IMR-90 (cell line): ENCODE measurements at regions not wholly inside any gene's neighbourhood (a gene's known extent, or its start where the extent isn't known, plus 50 kb on each side); places are given as distances from the start of the nearest gene placed in this dataset.

Experiments used
- ATAC-seq: fragments of 200-7000 bp; cut with Tn5 transposase; 2 replicates; pipeline ENCODE4 v1.9.1; 2020; ENCODE audit warnings: low read depth, mild to moderate bottlenecking, moderate library complexity
- BruUV-seq: library from RNA; stranded (reverse); fragments of 400-500 nt; replicated peaks from 2 replicates; lab custom pipeline; 2021; lab: Mats Ljungman, UMichigan
- CTCF ChIA-PET: fragments of 300-600 bp; formaldehyde crosslinking; extraction: SDS; loops from one replicate; lab custom pipeline; 2021; ENCODE audit warnings: antibody characterized with exemption; lab: Yijun Ruan, JAX
- POLR2A ChIA-PET: fragments of 300-600 bp; sonication (Branson Sonifier 250); formaldehyde crosslinking; loops from one replicate; lab custom pipeline; 2022; ENCODE audit warnings: antibody characterized with exemption; ENCODE audit not compliant: unreplicated experiment; lab: Charles Lee
- DNase-seq: peaks from one replicate; pipeline ENCODE4 v3.0.0; 2013
- H2AFZ ChIP-seq: replicated peaks from 2 replicates; pipeline ENCODE3; 2013; ENCODE audit warnings: low read length, mild to moderate bottlenecking; ENCODE audit not compliant: poor library complexity
- H2AK5ac ChIP-seq: 2 replicates; pipeline ENCODE4 v1.6.1; 2013; ENCODE audit warnings: low read depth, low read length, inconsistent platforms
- H2AK9ac ChIP-seq: replicated peaks from 2 replicates; pipeline ENCODE3; 2013; ENCODE audit warnings: mild to moderate bottlenecking, low read depth, low read length, moderate library complexity; ENCODE audit not compliant: poor library complexity
- H2BK120ac ChIP-seq: 2 replicates; pipeline ENCODE4 v1.6.1; 2013; ENCODE audit warnings: low read depth, low read length, inconsistent platforms
- H2BK15ac ChIP-seq: 3 replicates; pipeline ENCODE4 v1.6.1; 2013; ENCODE audit warnings: low read depth, low read length, inconsistent platforms
- H2BK20ac ChIP-seq: 2 replicates; pipeline ENCODE4 v1.6.1; 2013; ENCODE audit warnings: low read depth, mild to moderate bottlenecking, inconsistent platforms, low read length, moderate library complexity
- H2BK5ac ChIP-seq: 2 replicates; pipeline ENCODE4 v1.6.1; 2013; ENCODE audit warnings: mild to moderate bottlenecking, low read depth, low read length, inconsistent platforms; ENCODE audit not compliant: poor library complexity, severe bottlenecking
- H3K14ac ChIP-seq: replicated peaks from 2 replicates; pipeline ENCODE4 v1.6.1; 2013; ENCODE audit warnings: low read depth, low read length, inconsistent platforms
- H3K18ac ChIP-seq: 2 replicates; pipeline ENCODE4 v1.6.1; 2013; ENCODE audit warnings: low read depth, low read length, control low read depth
- H3K23ac ChIP-seq: 2 replicates; pipeline ENCODE4 v1.6.1; 2013; ENCODE audit warnings: low read depth, low read length, inconsistent platforms
- H3K27ac ChIP-seq: 2 replicates; pipeline ENCODE4 v1.5.1; 2013; ENCODE audit warnings: mild to moderate bottlenecking, control low read depth, low read length; ENCODE audit not compliant: insufficient read depth
- H3K27me3 ChIP-seq: 2 replicates; pipeline ENCODE4 v1.6.1; 2013; ENCODE audit warnings: low read length; ENCODE audit not compliant: control insufficient read depth, insufficient read depth
- H3K36me3 ChIP-seq: 2 replicates; pipeline ENCODE4 v1.6.1; 2013; ENCODE audit warnings: low read length, mixed read lengths; ENCODE audit not compliant: control insufficient read depth, insufficient read depth
- H3K4ac ChIP-seq: 2 replicates; pipeline ENCODE4 v1.6.1; 2013; ENCODE audit warnings: low read depth, low read length, inconsistent platforms
- H3K4me1 ChIP-seq: 2 replicates; pipeline ENCODE4 v1.6.1; 2013; ENCODE audit warnings: low read length, mixed read lengths; ENCODE audit not compliant: control insufficient read depth, insufficient read depth
- H3K4me2 ChIP-seq: 2 replicates; pipeline ENCODE4 v1.6.1; 2013; ENCODE audit warnings: low read depth, mild to moderate bottlenecking, control low read depth, low read length, moderate library complexity
- H3K4me3 ChIP-seq: 2 replicates; pipeline ENCODE4 v1.5.1; 2013; ENCODE audit warnings: low read depth, mild to moderate bottlenecking, control low read depth, low read length, moderate library complexity; ENCODE audit not compliant: insufficient read depth
- H3K56ac ChIP-seq: 2 replicates; pipeline ENCODE4 v1.6.1; 2013; ENCODE audit warnings: low read length, inconsistent platforms; ENCODE audit not compliant: insufficient read depth; ENCODE audit errors: extremely low read depth
- H3K79me1 ChIP-seq, 2 experiments: 2 replicates each; pipeline ENCODE4 v1.6.1; 2013; ENCODE audit warnings: low read length in 2 of 2, inconsistent platforms in 1 of 2, low read depth in 1 of 2
- H3K9ac ChIP-seq: 2 replicates; pipeline ENCODE4 v1.6.1; 2013; ENCODE audit warnings: low read depth, low read length, control low read depth
- H3K9me1 ChIP-seq: 2 replicates; pipeline ENCODE4 v1.6.1; 2013; ENCODE audit warnings: low read length, inconsistent platforms; ENCODE audit not compliant: insufficient read depth
- H3K9me3 ChIP-seq: 2 replicates; pipeline ENCODE4 v1.6.1; 2013; ENCODE audit warnings: low read length; ENCODE audit not compliant: control insufficient read depth, insufficient read depth
- H4K20me1 ChIP-seq: 2 replicates; pipeline ENCODE4 v1.6.1; 2013; ENCODE audit warnings: low read length, inconsistent platforms; ENCODE audit not compliant: insufficient read depth
- H4K5ac ChIP-seq: 2 replicates; pipeline ENCODE4 v1.6.1; 2013; ENCODE audit warnings: mild to moderate bottlenecking, low read depth, low read length, control low read depth
- H4K8ac ChIP-seq, 2 experiments: 2 replicates each; pipeline ENCODE4 v1.6.1; 2013; ENCODE audit warnings: low read depth in 2 of 2, low read length in 2 of 2, control low read depth in 1 of 2, inconsistent platforms in 1 of 2
- H4K91ac ChIP-seq: 2 replicates; pipeline ENCODE4 v1.6.1; 2013; ENCODE audit warnings: low read depth, low read length, inconsistent platforms; ENCODE audit not compliant: insufficient read depth
- CEBPB ChIP-seq: IDR thresholded peaks from 2 replicates; pipeline ENCODE4 v1.6.1; 2012; ENCODE audit warnings: low read depth, low read length, improper control_type of control experiment
- MAFK ChIP-seq: IDR thresholded peaks from 2 replicates; pipeline ENCODE4 v1.6.1; 2012; ENCODE audit warnings: low read depth, low read length, improper control_type of control experiment
- POLR2A ChIP-seq: IDR thresholded peaks from 2 replicates; pipeline ENCODE4 v1.6.1; 2012; ENCODE audit warnings: mild to moderate bottlenecking, low read depth, low read length
- RAD21 ChIP-seq: IDR thresholded peaks from 2 replicates; pipeline ENCODE4 v1.6.1; 2012; ENCODE audit warnings: low read length, improper control_type of control experiment
- SMC3 ChIP-seq: fragments of 150-350 bp; IDR thresholded peaks from 2 replicates; pipeline ENCODE4 v1.6.1; 2016; ENCODE audit warnings: low read depth, mild to moderate bottlenecking, antibody characterized with exemption, low read length, moderate library complexity
- WGBS, 2 experiments: methylation state at CpG; one replicate each; pipeline versions ENCODE4 v1.1.5 to v1.1.7; 2013; ENCODE audit warnings: missing lambda C conversion rate in 2 of 2; ENCODE audit not compliant: insufficient read length in 1 of 2; ENCODE audit errors: extremely low coverage in 2 of 2; 5-methylcytosine and 5-hydroxymethylcytosine counted together
- dilution Hi-C: fragments of 300-500 bp; cut with HindIII; formaldehyde crosslinking; loops from one replicate; pipeline ENCODE4 v1.14.3; 2018; ENCODE audit warnings: low sequenced_read_pairs; ENCODE audit not compliant: unreplicated experiment
- in situ Hi-C: fragments of 300-500 bp; cut with MboI; formaldehyde crosslinking; loops from 3 replicates; pipeline ENCODE4 v1.14.3; 2019; ENCODE audit warnings: low sequenced_read_pairs, inconsistent platforms, mixed read lengths
- intact Hi-C: fragments of 100-400 bp; cut with micrococcal nuclease; formaldehyde crosslinking; loops from 2 replicates; pipeline ENCODE4 v1.10.0; 2022
- TF ChIP-seq, protein P1 (sequence below): fragments of 150-350 bp; IDR thresholded peaks from 2 replicates; pipeline ENCODE4 v1.6.1; 2016; ENCODE audit warnings: low read depth, mild to moderate bottlenecking, low read length, moderate library complexity, borderline replicate concordance

GRCh38 chr6:68158256-68158655 is 476.8 kb upstream of the ADGRB3 start:
- no peak overlapping the region for H2BK5ac ChIP-seq
- WGBS, 2 experiments: no CpG with 5 or more reads among the region's 1 CpG
- no peak overlapping the region for H3K23ac ChIP-seq
- H2AFZ ChIP-seq: no peak overlapping the region
- no peak overlapping the region for H3K4me2 ChIP-seq
- no peak overlapping the region for H2BK20ac ChIP-seq
- H3K9me3 ChIP-seq: peaks cover 6% of the 10 kb centered on the region
- H3K4me1 ChIP-seq: no peaks in the 10 kb centered on the region
- H3K9ac ChIP-seq: no peak overlapping the region
- no TSS peak for BruUV-seq
- dilution Hi-C loops: no loop called here
- no peak overlapping the region for H3K4ac ChIP-seq
- intact Hi-C loops: no loop called here
- H3K4me3 ChIP-seq: no peak overlapping the region
- no peak overlapping the region for H3K27ac ChIP-seq
- no peak overlapping the region for H4K91ac ChIP-seq
- no peak for TF ChIP-seq MAFK
- no peak for TF ChIP-seq CEBPB
- no peak for TF ChIP-seq RAD21
- TF ChIP-seq, protein P1, sequence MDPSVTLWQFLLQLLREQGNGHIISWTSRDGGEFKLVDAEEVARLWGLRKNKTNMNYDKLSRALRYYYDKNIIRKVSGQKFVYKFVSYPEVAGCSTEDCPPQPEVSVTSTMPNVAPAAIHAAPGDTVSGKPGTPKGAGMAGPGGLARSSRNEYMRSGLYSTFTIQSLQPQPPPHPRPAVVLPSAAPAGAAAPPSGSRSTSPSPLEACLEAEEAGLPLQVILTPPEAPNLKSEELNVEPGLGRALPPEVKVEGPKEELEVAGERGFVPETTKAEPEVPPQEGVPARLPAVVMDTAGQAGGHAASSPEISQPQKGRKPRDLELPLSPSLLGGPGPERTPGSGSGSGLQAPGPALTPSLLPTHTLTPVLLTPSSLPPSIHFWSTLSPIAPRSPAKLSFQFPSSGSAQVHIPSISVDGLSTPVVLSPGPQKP: no peak
- no peak for TF ChIP-seq POLR2A
- TF ChIP-seq SMC3: no peak
- no peak overlapping the region for H2AK5ac ChIP-seq
- no peaks in the 10 kb centered on the region for H3K27me3 ChIP-seq
- no peak overlapping the region for H2BK120ac ChIP-seq
- H3K9me1 ChIP-seq: no peaks in the 10 kb centered on the region
- DNase-seq (no peak), ATAC-seq (no peak)
- H3K56ac ChIP-seq: no peak overlapping the region
- no peak overlapping the region for H2AK9ac ChIP-seq
- ChIA-PET CTCF (no interaction called here), POLR2A (no interaction called here)
- H4K20me1 ChIP-seq: no peaks in the 10 kb centered on the region
- H3K36me3 ChIP-seq: no peaks in the 10 kb centered on the region
- no peak overlapping the region for H2BK15ac ChIP-seq
- no peak overlapping the region for H4K5ac ChIP-seq
- H3K18ac ChIP-seq: no peak overlapping the region
- H4K8ac ChIP-seq: no peak overlapping the region
- in situ Hi-C loops: no loop called here
- no peak overlapping the region for H3K14ac ChIP-seq
- H3K79me1 ChIP-seq: no peaks in the 10 kb centered on the region
